Gastrocnemius medialis (tissue), 4 donors: ENCODE measurements at regions not wholly inside any gene's neighbourhood (a gene's known extent, or its start where the extent isn't known, plus 50 kb on each side); places are given as distances from the start of the nearest gene placed in this dataset.

Experiments used
- ATAC-seq, 2 donors: fragments of 150-250 bp; one replicate each; pipeline ENCODE4 v1.9.1; 2016
- DNase-seq, 2 donors: peaks; one replicate each; pipeline ENCODE4 v3.0.0-alpha.2; 2019
- H3K27ac ChIP-seq, 4 donors: fragments of 200-600 bp; sonication (generic); 1 replicate in 1 of 4; 2 replicates in 3 of 4; pipeline ENCODE4 v1.5.1; 2016 to 2018; ENCODE audit warnings: mild to moderate bottlenecking in 2 of 4, moderate library complexity in 1 of 4
- H3K27me3 ChIP-seq, 3 donors: fragments of 200-600 bp; sonication (generic) in 2 of 3; 1 replicate in 1 of 3; 2 replicates in 2 of 3; pipeline versions ENCODE4 v1.5.1 to v1.6.0; 2016 to 2019; ENCODE audit warnings: mild to moderate bottlenecking in 1 of 3, moderate library complexity in 1 of 3
- H3K36me3 ChIP-seq, 2 donors: fragments of 200-600 bp; sonication (generic) in 1 of 2; one replicate each; pipeline ENCODE4 v1.5.1; 2017 to 2018
- H3K4me1 ChIP-seq, 2 donors: fragments of 200-600 bp; sonication (generic) in 1 of 2; one replicate each; pipeline ENCODE4 v1.5.1; 2016 to 2017; ENCODE audit warnings: mild to moderate bottlenecking in 2 of 2
- H3K4me3 ChIP-seq, 4 donors: fragments of 200-600 bp; sonication (generic) in 3 of 4; 1 replicate in 1 of 4; 2 replicates in 3 of 4; pipeline ENCODE4 v1.5.1; 2016 to 2019; ENCODE audit warnings: mild to moderate bottlenecking in 2 of 4
- H3K9me3 ChIP-seq, 3 donors: fragments of 200-600 bp; sonication (generic) in 2 of 3; 1 replicate in 1 of 3; 2 replicates in 2 of 3; pipeline ENCODE4 v1.5.1; 2016 to 2019
- POLR2A ChIP-seq, 2 donors: fragments of 450-650 bp; IDR thresholded peaks; one replicate each; pipeline ENCODE4 v1.6.1; 2017; ENCODE audit warnings: antibody characterized with exemption in 2 of 2, mild to moderate bottlenecking in 2 of 2, moderate library complexity in 2 of 2
- in situ Hi-C, 4 donors: fragments of 200-750 bp; cut with MboI; loops; one replicate each; pipeline versions ENCODE4 v1.15.0 to v1.8.0; 2017; ENCODE audit warnings: low sequenced_read_pairs in 4 of 4
- intact Hi-C: fragments of 100-400 bp; cut with DNase I; formaldehyde crosslinking; loops from one replicate; pipeline ENCODE4 v1.15.1; 2023; ENCODE audit warnings: low total_unique reads
- TF ChIP-seq, protein P1 (sequence below), 5 experiments: fragments of 450-650 bp in 3 of 5; fragments of 200-600 bp in 2 of 5; sonication (generic) in 2 of 5; IDR thresholded peaks in 4 of 5; conservative IDR thresholded peaks in 1 of 5; 1 replicate in 4 of 5; 2 replicates in 1 of 5; pipeline ENCODE4 v1.5.1; 2016 to 2019; ENCODE audit warnings: antibody characterized with exemption in 5 of 5, mild to moderate bottlenecking in 3 of 5, moderate library complexity in 3 of 5

DNA sequence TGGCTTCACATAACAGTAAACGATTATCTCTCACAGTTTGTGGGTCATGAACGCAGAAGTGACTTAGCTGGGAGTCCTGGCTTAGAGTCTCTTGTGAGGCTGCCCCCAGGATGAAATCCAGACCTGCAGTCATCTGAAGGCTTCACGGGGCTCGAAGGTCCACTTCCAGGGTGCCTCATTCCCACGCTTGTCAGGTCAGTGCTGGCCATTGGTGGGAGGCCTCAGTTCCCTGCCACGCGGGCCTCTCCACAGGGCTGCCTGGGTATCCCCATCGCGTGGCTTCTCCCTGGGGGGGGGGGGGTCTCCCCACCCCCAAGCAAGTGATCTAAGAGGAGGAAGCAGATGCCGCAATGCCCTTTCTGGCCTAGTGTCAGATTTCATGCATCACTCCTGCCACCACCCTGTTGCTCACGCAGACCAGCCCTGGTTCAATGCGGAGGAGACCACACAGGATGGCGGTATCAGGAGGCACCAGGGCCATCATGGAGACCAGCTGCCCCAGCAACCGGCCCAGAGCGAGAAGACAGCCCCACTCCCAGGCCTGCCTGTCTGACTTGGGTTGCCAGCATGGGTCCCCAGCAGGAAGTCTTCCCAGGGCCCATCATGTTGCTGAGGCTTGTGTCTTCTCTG, 77.3 kb upstream of the CDH5 start:
- in situ Hi-C loops (no loop called here), intact Hi-C loops (no loop called here)
- no peaks in the 10 kb centered on the region for H3K4me1 ChIP-seq
- H3K36me3 ChIP-seq = no peaks in the 10 kb centered on the region
- TF ChIP-seq, protein P1, sequence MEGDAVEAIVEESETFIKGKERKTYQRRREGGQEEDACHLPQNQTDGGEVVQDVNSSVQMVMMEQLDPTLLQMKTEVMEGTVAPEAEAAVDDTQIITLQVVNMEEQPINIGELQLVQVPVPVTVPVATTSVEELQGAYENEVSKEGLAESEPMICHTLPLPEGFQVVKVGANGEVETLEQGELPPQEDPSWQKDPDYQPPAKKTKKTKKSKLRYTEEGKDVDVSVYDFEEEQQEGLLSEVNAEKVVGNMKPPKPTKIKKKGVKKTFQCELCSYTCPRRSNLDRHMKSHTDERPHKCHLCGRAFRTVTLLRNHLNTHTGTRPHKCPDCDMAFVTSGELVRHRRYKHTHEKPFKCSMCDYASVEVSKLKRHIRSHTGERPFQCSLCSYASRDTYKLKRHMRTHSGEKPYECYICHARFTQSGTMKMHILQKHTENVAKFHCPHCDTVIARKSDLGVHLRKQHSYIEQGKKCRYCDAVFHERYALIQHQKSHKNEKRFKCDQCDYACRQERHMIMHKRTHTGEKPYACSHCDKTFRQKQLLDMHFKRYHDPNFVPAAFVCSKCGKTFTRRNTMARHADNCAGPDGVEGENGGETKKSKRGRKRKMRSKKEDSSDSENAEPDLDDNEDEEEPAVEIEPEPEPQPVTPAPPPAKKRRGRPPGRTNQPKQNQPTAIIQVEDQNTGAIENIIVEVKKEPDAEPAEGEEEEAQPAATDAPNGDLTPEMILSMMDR (IDR thresholded peaks at IDR 0.05 in 4 of 5, conservative IDR thresholded peaks at IDR 0.05 in 1 of 5) = no peak
- TF ChIP-seq POLR2A (IDR thresholded peaks at IDR 0.05) = no peak
- ATAC-seq (no peak), DNase-seq (no peak)
- H3K27ac ChIP-seq = no peak overlapping the region
- H3K9me3 ChIP-seq = no peaks in the 10 kb centered on the region
- no peak overlapping the region for H3K4me3 ChIP-seq
- no peaks in the 10 kb centered on the region for H3K27me3 ChIP-seq

DNA sequence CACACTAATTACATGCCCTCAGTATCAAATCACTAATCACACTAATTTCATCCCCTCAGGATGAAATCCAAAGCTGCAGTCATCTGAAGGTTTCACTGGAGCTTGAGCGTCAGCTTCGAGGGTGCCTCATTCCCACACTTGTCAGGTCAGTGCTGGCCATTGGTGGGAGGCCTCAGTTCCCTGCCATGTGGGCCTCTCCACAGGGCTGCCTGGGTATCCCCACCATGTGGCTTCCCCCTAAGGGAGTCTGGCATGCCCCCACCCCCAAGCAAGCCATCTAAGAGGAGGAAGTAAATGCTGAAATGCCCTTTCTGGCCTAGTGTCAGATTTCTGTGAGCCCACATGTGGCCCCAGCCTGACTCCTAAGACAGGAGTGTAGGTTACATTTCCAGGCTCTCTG, 78.6 kb upstream of the CDH5 start:
- DNase-seq = no peak
- intact Hi-C loops (no loop called here), in situ Hi-C loops (no loop called here)
- H3K36me3 ChIP-seq = no peaks in the 10 kb centered on the region
- H3K9me3 ChIP-seq = no peaks in the 10 kb centered on the region
- no peak overlapping the region for H3K27ac ChIP-seq
- H3K4me1 ChIP-seq = no peaks in the 10 kb centered on the region
- H3K4me3 ChIP-seq = no peak overlapping the region
- ATAC-seq = no peak
- no peaks in the 10 kb centered on the region for H3K27me3 ChIP-seq
- TF ChIP-seq, protein P1 (IDR thresholded peaks at IDR 0.05 in 4 of 5, conservative IDR thresholded peaks at IDR 0.05 in 1 of 5) = no peak
- no peak for TF ChIP-seq POLR2A (IDR thresholded peaks at IDR 0.05)

GRCh38 chr16:66287416-66287815, 79.1 kb upstream of the CDH5 start:
- intact Hi-C loops (no loop called here), in situ Hi-C loops (no loop called here)
- DNase-seq (no peak), ATAC-seq (no peak)
- Histone ChIP-seq H3K36me3 (no peaks in the 10 kb centered on the region), H3K9me3 (no peaks in the 10 kb centered on the region), H3K27me3 (no peaks in the 10 kb centered on the region), H3K27ac (no peak overlapping the region), H3K4me3 (no peak overlapping the region), H3K4me1 (no peaks in the 10 kb centered on the region)
- TF ChIP-seq, protein P1 (IDR thresholded peaks at IDR 0.05 in 4 of 5, conservative IDR thresholded peaks at IDR 0.05 in 1 of 5) = no peak
- TF ChIP-seq POLR2A (IDR thresholded peaks at IDR 0.05) = no peak

DNA sequence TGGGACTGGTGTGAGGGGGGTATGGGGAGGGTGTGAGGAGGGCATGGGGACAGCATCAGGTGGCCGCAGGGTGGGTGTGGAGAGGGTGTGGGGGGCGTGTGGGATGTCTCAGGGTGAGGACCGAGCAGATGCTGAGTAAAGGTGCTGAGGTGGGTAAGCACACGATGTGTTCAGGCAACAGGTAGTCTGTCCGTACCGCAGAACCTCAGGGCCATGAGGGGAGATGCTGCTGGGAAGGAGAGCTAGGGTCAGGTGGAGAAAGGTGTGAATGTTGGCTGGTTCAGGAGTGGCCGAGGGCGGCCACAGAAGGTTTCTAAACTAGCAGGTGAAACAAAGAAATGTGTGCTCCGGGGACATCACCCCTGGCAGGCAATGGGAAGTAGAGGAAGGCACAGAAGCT, 80.0 kb upstream of the CDH5 start:
- H3K9me3 ChIP-seq = no peaks in the 10 kb centered on the region
- no peak for DNase-seq
- in situ Hi-C loops = no loop called here

More for the DNA sequence above, 80.0 kb upstream of the CDH5 start:
- ATAC-seq = no peak
- Histone ChIP-seq H3K27ac (no peak overlapping the region), H3K4me1 (no peaks in the 10 kb centered on the region), H3K36me3 (no peaks in the 10 kb centered on the region), H3K27me3 (no peaks in the 10 kb centered on the region), H3K4me3 (no peak overlapping the region)
- TF ChIP-seq, protein P1 (IDR thresholded peaks at IDR 0.05 in 4 of 5, conservative IDR thresholded peaks at IDR 0.05 in 1 of 5) = no peak
- no peak for TF ChIP-seq POLR2A (IDR thresholded peaks at IDR 0.05)
- intact Hi-C loops = no loop called here
